Body of pancreas (tissue), 4 donors: ENCODE measurements at regions not wholly inside any gene's neighbourhood (a gene's known extent, or its start where the extent isn't known, plus 50 kb on each side); places are given as distances from the start of the nearest gene placed in this dataset.

Experiments used
- ATAC-seq: fragments of 150-250 bp; one replicate; pipeline ENCODE4 v1.9.1; 2016
- DNase-seq, 4 donors: peaks; one replicate each; pipeline ENCODE4 v3.0.0-alpha.2; 2019
- H3K27ac ChIP-seq, 4 donors: fragments of 200-600 bp; sonication (generic); 1 replicate in 3 of 4; 2 replicates in 1 of 4; pipeline versions ENCODE4 v1.5.1 to v1.6.1; 2016 to 2019; ENCODE audit warnings: mild to moderate bottlenecking in 1 of 4, mixed read lengths in 1 of 4, moderate library complexity in 1 of 4
- H3K27me3 ChIP-seq, 2 donors: fragments of 200-600 bp; sonication (generic); one replicate each; pipeline ENCODE4 v1.6.0; 2016; ENCODE audit warnings: mild to moderate bottlenecking in 1 of 2
- H3K36me3 ChIP-seq, 2 donors: fragments of 200-600 bp; sonication (generic); replicated peaks in 1 of 2; 2 replicates each; pipeline ENCODE4 v1.5.1; 2016; ENCODE audit warnings: low read depth in 2 of 2; ENCODE audit not compliant: insufficient read depth in 1 of 2
- H3K4me1 ChIP-seq: fragments of 200-600 bp; sonication (generic); one replicate; pipeline ENCODE4 v1.6.0; 2016
- H3K4me3 ChIP-seq, 2 donors: fragments of 200-600 bp; sonication (generic); 1 replicate in 1 of 2; 2 replicates in 1 of 2; pipeline ENCODE4 v1.5.1; 2016 to 2019
- H3K9me3 ChIP-seq, 3 donors: fragments of 200-600 bp; sonication (generic); 1 replicate in 2 of 3; 2 replicates in 1 of 3; pipeline ENCODE4 v1.5.1; 2016
- CTCF ChIP-seq, 7 experiments: fragments of 450-650 bp in 4 of 7; fragments of 200-600 bp in 3 of 7; sonication (generic) in 3 of 7; IDR thresholded peaks; one replicate each; pipeline ENCODE4 v1.5.1; 2016 to 2019; ENCODE audit warnings: antibody characterized with exemption in 7 of 7
- POLR2A ChIP-seq, 3 donors: fragments of 450-650 bp; IDR thresholded peaks; one replicate each; pipeline ENCODE4 v1.6.1; 2016; ENCODE audit warnings: antibody characterized with exemption in 3 of 3, mild to moderate bottlenecking in 2 of 3
- WGBS, 2 donors: methylation state at CpG; one replicate each; pipeline ENCODE4 v1.1.5; 2017; 5-methylcytosine and 5-hydroxymethylcytosine counted together
- intact Hi-C: fragments of 100-400 bp; cut with DNase I; formaldehyde crosslinking; loops from one replicate; pipeline ENCODE4 v1.15.1; 2023

GRCh38 chr4:12545812-12546211, 938.3 kb downstream of the RAB28 start:
- no peak for ATAC-seq
- TF ChIP-seq CTCF (IDR thresholded peaks at IDR 0.05) (no peak), POLR2A (IDR thresholded peaks at IDR 0.05) (no peak)
- H3K36me3 ChIP-seq, result no peaks in the 10 kb centered on the region
- intact Hi-C loops, result no loop called here
- no peak for DNase-seq
- H3K9me3 ChIP-seq, result no peaks in the 10 kb centered on the region
- H3K27ac ChIP-seq, result no peak overlapping the region
- H3K4me3 ChIP-seq, result no peak overlapping the region
- 56 to 63% methylated on average over 1 of the region's 1 CpG for WGBS, 2 donors
- H3K27me3 ChIP-seq, result no peaks in the 10 kb centered on the region
- H3K4me1 ChIP-seq, result no peaks in the 10 kb centered on the region

- intact Hi-C loops, result no loop called here
- no peak for TF ChIP-seq CTCF (IDR thresholded peaks at IDR 0.05)
- TF ChIP-seq POLR2A (IDR thresholded peaks at IDR 0.05), result no peak
- H3K4me1 ChIP-seq, result no peaks in the 10 kb centered on the region
- DNase-seq (no peak), ATAC-seq (no peak)
- no peak overlapping the region for H3K4me3 ChIP-seq
- H3K27ac ChIP-seq, result no peak overlapping the region
- no peaks in the 10 kb centered on the region for H3K36me3 ChIP-seq
- WGBS, 2 donors, result 58 to 77% methylated on average over 17 of the region's 17 CpGs
- H3K9me3 ChIP-seq, result no peaks in the 10 kb centered on the region
- no peaks in the 10 kb centered on the region for H3K27me3 ChIP-seq
These were observed 946.0 kb downstream of the RAB28 start for GRCh38 chr4:12538162-12538561.

GRCh38 chr4:12534684-12535083, 949.5 kb downstream of the RAB28 start:
- TF ChIP-seq POLR2A (IDR thresholded peaks at IDR 0.05), result no peak
- no peak for TF ChIP-seq CTCF (IDR thresholded peaks at IDR 0.05)
- Histone ChIP-seq H3K27ac (no peak overlapping the region), H3K27me3 (no peaks in the 10 kb centered on the region), H3K4me3 (no peak overlapping the region), H3K36me3 (no peaks in the 10 kb centered on the region), H3K9me3 (no peaks in the 10 kb centered on the region), H3K4me1 (no peaks in the 10 kb centered on the region)
- 60 to 68% methylated on average over 1 of the region's 1 CpG for WGBS, 2 donors
- intact Hi-C loops, result no loop called here
- ATAC-seq (no peak), DNase-seq (no peak)

GRCh38 chr4:12519426-12519825, 964.7 kb downstream of the RAB28 start:
- peaks cover 0 to 6% (median 0%) of the 10 kb centered on the region in 3 donors for H3K9me3 ChIP-seq
- no peak for TF ChIP-seq POLR2A (IDR thresholded peaks at IDR 0.05)
- no peak for TF ChIP-seq CTCF (IDR thresholded peaks at IDR 0.05)
- intact Hi-C loops, result no loop called here
- DNase-seq (no peak), ATAC-seq (no peak)
- no peak overlapping the region for H3K4me3 ChIP-seq
- H3K36me3 ChIP-seq, result no peaks in the 10 kb centered on the region
- no peaks in the 10 kb centered on the region for H3K4me1 ChIP-seq
- no peak overlapping the region for H3K27ac ChIP-seq
- H3K27me3 ChIP-seq, result no peaks in the 10 kb centered on the region

GRCh38 chr4:12507868-12508481, 976.2 kb downstream of the RAB28 start:
- 51 to 58% methylated on average over 2 of the region's 2 CpGs for WGBS, 2 donors
- no peak for ATAC-seq

More at GRCh38 chr4:12507868-12508481, 976.2 kb downstream of the RAB28 start:
- no peak overlapping the region for H3K4me3 ChIP-seq
- no peaks in the 10 kb centered on the region for H3K4me1 ChIP-seq
- H3K27me3 ChIP-seq, result no peaks in the 10 kb centered on the region
- no peak for DNase-seq
- H3K36me3 ChIP-seq, result no peaks in the 10 kb centered on the region
- intact Hi-C loops, result no loop called here
- no peaks in the 10 kb centered on the region for H3K9me3 ChIP-seq
- no peak overlapping the region for H3K27ac ChIP-seq
- TF ChIP-seq POLR2A (IDR thresholded peaks at IDR 0.05), result no peak
- no peak for TF ChIP-seq CTCF (IDR thresholded peaks at IDR 0.05)
